ENCODE measurements at regions not wholly inside any gene's neighbourhood (a gene's known extent, or its start where the extent isn't known, plus 50 kb on each side); places are given as distances from the start of the nearest gene placed in this dataset.

GRCh38 chr5:167150661-167151060 lies 1140.8 kb upstream of the WWC1 start:
- Histone ChIP-seq H3K27me3 (no peaks in the 10 kb centered on the region), H3K4me1 (no peaks in the 10 kb centered on the region), H3K4me3 (no peak overlapping the region), H3K9me3 (no peaks in the 10 kb centered on the region), H3K27ac (no peak overlapping the region), H3K36me3 (replicated peaks in 1 of 2; ENCODE audit: insufficient read depth in 1 of 2, low read depth in 2 of 2) (no peaks in the 10 kb centered on the region)
- intact Hi-C loops (cut with DNase I) = no loop called here
- TF ChIP-seq CTCF (IDR thresholded peaks at IDR 0.05) = no peak
- TF ChIP-seq POLR2A (IDR thresholded peaks at IDR 0.05) = no peak
- DNase-seq (no peak), ATAC-seq (no peak)

DNA sequence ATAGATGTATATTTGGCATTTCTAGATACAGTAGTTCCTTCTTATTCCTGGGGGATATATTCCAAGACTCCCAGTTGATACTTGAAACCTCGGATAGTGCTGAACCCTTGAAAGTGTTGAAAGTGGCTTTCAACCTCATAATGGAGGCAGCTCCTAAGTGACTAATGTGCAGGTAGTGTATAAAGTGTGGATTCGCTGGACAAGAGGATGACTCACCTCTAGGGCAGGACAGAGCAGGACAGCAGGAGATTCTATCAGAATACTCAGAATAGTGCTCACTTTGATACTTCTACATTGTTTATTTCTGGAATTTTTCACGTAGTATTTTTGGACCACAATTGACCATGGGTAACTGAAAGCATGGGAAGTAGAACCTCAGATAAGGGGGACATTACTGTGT lies 1138.9 kb upstream of the WWC1 start:
- TF ChIP-seq POLR2A (IDR thresholded peaks at IDR 0.05) = no peak
- no peak for TF ChIP-seq CTCF (IDR thresholded peaks at IDR 0.05)
- H3K36me3 ChIP-seq (replicated peaks in 1 of 2; ENCODE audit: insufficient read depth in 1 of 2, low read depth in 2 of 2) = no peaks in the 10 kb centered on the region
- no peaks in the 10 kb centered on the region for H3K9me3 ChIP-seq
- H3K27me3 ChIP-seq = no peaks in the 10 kb centered on the region
- no peak for ATAC-seq
- no peak for DNase-seq
- H3K4me1 ChIP-seq = no peaks in the 10 kb centered on the region
- 62 to 76% methylated on average over 3 of the region's 3 CpGs for WGBS, 2 donors
- no peak overlapping the region for H3K27ac ChIP-seq
- intact Hi-C loops (cut with DNase I) = no loop called here
- H3K4me3 ChIP-seq = no peak overlapping the region

DNA sequence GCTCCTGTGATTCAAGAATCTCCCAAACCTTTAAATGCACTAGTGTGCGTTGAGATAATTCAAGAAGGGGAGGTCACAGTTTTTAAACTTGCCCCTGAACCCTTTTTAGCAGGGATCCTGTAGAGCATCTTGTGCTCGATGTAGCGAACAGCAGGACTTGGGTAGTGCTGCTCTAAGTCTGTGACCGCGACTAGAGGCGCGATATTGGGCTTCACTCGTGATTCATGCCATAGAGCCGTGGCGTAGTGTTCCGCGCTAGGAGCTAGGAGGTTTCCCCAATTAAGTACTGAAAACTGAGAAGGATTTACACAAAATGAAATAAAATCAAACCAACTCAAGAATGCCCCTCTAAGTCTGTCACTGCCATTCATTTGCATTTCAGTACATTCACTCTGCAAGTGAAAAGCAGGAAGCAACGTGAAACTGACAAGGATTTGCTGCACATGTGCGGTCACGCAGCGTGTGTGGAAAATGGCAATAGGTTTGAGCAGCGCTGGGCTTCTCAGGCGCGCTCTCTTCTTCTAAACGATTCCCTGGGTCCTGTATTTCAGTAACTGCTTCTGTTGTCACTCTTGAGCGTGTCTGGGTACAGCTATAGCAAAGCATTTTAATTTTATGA lies 1135.9 kb upstream of the WWC1 start:
- H3K4me1 ChIP-seq = no peaks in the 10 kb centered on the region
- no peaks in the 10 kb centered on the region for H3K27me3 ChIP-seq
- H3K27ac ChIP-seq = no peak overlapping the region
- no peaks in the 10 kb centered on the region for H3K9me3 ChIP-seq
- H3K4me3 ChIP-seq = no peak overlapping the region
- 70 to 89% methylated on average over 21 of the region's 21 CpGs for WGBS, 2 donors
- intact Hi-C loops (cut with DNase I) = no loop called here
- DNase-seq (no peak), ATAC-seq (no peak)
- no peak for TF ChIP-seq POLR2A (IDR thresholded peaks at IDR 0.05)
- no peak for TF ChIP-seq CTCF (IDR thresholded peaks at IDR 0.05)
- H3K36me3 ChIP-seq (replicated peaks in 1 of 2; ENCODE audit: insufficient read depth in 1 of 2, low read depth in 2 of 2) = no peaks in the 10 kb centered on the region

DNA sequence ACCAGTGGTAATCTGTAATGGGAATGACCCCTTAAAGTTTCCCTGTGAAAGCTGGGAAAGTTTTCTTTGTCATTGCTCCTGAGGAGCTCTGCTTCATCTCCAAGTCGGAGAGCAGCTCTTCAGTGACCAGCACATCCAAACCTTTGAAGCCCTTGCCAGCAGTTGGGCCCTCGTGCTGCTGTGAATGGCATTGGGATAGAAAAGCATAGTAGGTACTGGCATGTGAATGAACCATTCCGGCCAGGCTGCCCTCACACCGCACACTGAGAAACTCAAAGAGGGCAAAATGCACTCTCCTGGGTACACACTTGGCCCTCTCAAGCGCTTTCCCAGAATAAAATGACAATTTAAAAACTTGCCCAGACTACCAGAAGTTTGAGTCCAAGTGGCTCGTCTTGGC lies 1135.0 kb upstream of the WWC1 start:
- TF ChIP-seq CTCF (IDR thresholded peaks at IDR 0.05) = no peak
- TF ChIP-seq POLR2A (IDR thresholded peaks at IDR 0.05) = no peak
- Histone ChIP-seq H3K27ac (no peak overlapping the region), H3K9me3 (no peaks in the 10 kb centered on the region), H3K4me1 (no peaks in the 10 kb centered on the region), H3K27me3 (no peaks in the 10 kb centered on the region), H3K4me3 (no peak overlapping the region), H3K36me3 (replicated peaks in 1 of 2; ENCODE audit: insufficient read depth in 1 of 2, low read depth in 2 of 2) (no peaks in the 10 kb centered on the region)
- 75 to 82% methylated on average over 6 of the region's 6 CpGs for WGBS, 2 donors
- DNase-seq (no peak), ATAC-seq (no peak)
- intact Hi-C loops (cut with DNase I) = no loop called here

GRCh38 chr5:167158588-167158987 lies 1132.9 kb upstream of the WWC1 start:
- Histone ChIP-seq H3K27ac (no peak overlapping the region), H3K36me3 (replicated peaks in 1 of 2; ENCODE audit: insufficient read depth in 1 of 2, low read depth in 2 of 2) (no peaks in the 10 kb centered on the region), H3K4me3 (no peak overlapping the region), H3K4me1 (no peaks in the 10 kb centered on the region), H3K27me3 (no peaks in the 10 kb centered on the region), H3K9me3 (no peaks in the 10 kb centered on the region)
- DNase-seq (no peak), ATAC-seq (no peak)
- TF ChIP-seq POLR2A (IDR thresholded peaks at IDR 0.05) = no peak
- no peak for TF ChIP-seq CTCF (IDR thresholded peaks at IDR 0.05)
- intact Hi-C loops (cut with DNase I) = no loop called here
